Neutrophil (primary cell): ENCODE measurements at regions not wholly inside any gene's neighbourhood (a gene's known extent, or its start where the extent isn't known, plus 50 kb on each side); places are given as distances from the start of the nearest gene placed in this dataset.

ENCODE experiments used
- H3K27ac ChIP-seq: fragments of 200-600 bp; sonication (generic); 2 replicates; pipeline ENCODE4 v1.5.1; 2016; ENCODE audit warnings: mild to moderate bottlenecking, moderate library complexity
- H3K27me3 ChIP-seq: fragments of 200-600 bp; sonication (generic); 2 replicates; pipeline ENCODE4 v1.6.0; 2016; ENCODE audit warnings: mild to moderate bottlenecking
- H3K36me3 ChIP-seq: fragments of 200-600 bp; sonication (generic); 2 replicates; pipeline ENCODE4 v1.5.1; 2017
- H3K4me1 ChIP-seq, 2 experiments: fragments of 200-600 bp in 1 of 2; sonication (generic) in 1 of 2; 1 replicate in 1 of 2; 2 replicates in 1 of 2; pipeline versions ENCODE4 v1.5.1 to v1.6.1; 2013 to 2016; ENCODE audit warnings: low read depth in 1 of 2, low read length in 1 of 2, mild to moderate bottlenecking in 1 of 2, moderate library complexity in 1 of 2; ENCODE audit not compliant: control insufficient read depth in 1 of 2, insufficient read depth in 1 of 2
- H3K4me3 ChIP-seq, 2 experiments: fragments of 200-600 bp in 1 of 2; sonication (generic) in 1 of 2; 1 replicate in 1 of 2; 2 replicates in 1 of 2; pipeline ENCODE4 v1.5.1; 2013 to 2016; ENCODE audit warnings: low read depth in 1 of 2, low read length in 1 of 2, mild to moderate bottlenecking in 1 of 2, moderate library complexity in 1 of 2
- H3K9me3 ChIP-seq: fragments of 200-600 bp; sonication (generic); 2 replicates; pipeline ENCODE4 v1.5.1; 2016
- CTCF ChIP-seq: fragments of 200-600 bp; sonication (generic); IDR thresholded peaks from 2 replicates; pipeline ENCODE4 v1.5.1; 2016; ENCODE audit warnings: antibody characterized with exemption

- no peak for TF ChIP-seq CTCF
- H3K27ac ChIP-seq: no peak overlapping the region
- no peaks in the 10 kb centered on the region for H3K36me3 ChIP-seq
- no peaks in the 10 kb centered on the region for H3K4me1 ChIP-seq
- no peak overlapping the region for H3K4me3 ChIP-seq
- no peaks in the 10 kb centered on the region for H3K9me3 ChIP-seq
- no peaks in the 10 kb centered on the region for H3K27me3 ChIP-seq
Observed at GRCh38 chr2:83582589-83582988, 876.5 kb downstream of the SUCLG1 start.

- Histone ChIP-seq H3K4me1 (no peaks in the 10 kb centered on the region), H3K9me3 (no peaks in the 10 kb centered on the region)
Observed at GRCh38 chr2:83579507-83579906, 879.6 kb downstream of the SUCLG1 start.

GRCh38 chr2:83578405-83578804 lies 880.7 kb downstream of the SUCLG1 start:
- no peaks in the 10 kb centered on the region for H3K4me1 ChIP-seq
- TF ChIP-seq CTCF: no peak
- H3K27ac ChIP-seq: no peak overlapping the region
- H3K4me3 ChIP-seq: no peak overlapping the region
- no peaks in the 10 kb centered on the region for H3K36me3 ChIP-seq
- H3K9me3 ChIP-seq: no peaks in the 10 kb centered on the region
- no peaks in the 10 kb centered on the region for H3K27me3 ChIP-seq

More at GRCh38 chr2:83579507-83579906, 879.6 kb downstream of the SUCLG1 start:
- Histone ChIP-seq H3K36me3 (no peaks in the 10 kb centered on the region), H3K4me3 (no peak overlapping the region), H3K27ac (no peak overlapping the region), H3K27me3 (no peaks in the 10 kb centered on the region)
- no peak for TF ChIP-seq CTCF

- Histone ChIP-seq H3K27ac (no peak overlapping the region), H3K4me1 (no peaks in the 10 kb centered on the region), H3K9me3 (no peaks in the 10 kb centered on the region), H3K27me3 (no peaks in the 10 kb centered on the region), H3K36me3 (no peaks in the 10 kb centered on the region), H3K4me3 (no peak overlapping the region)
- no peak for TF ChIP-seq CTCF
Observed at GRCh38 chr2:83574614-83575013, 884.5 kb downstream of the SUCLG1 start.

GRCh38 chr2:83573060-83573459 lies 886.0 kb downstream of the SUCLG1 start:
- no peaks in the 10 kb centered on the region for H3K4me1 ChIP-seq
- TF ChIP-seq CTCF: no peak
- no peaks in the 10 kb centered on the region for H3K9me3 ChIP-seq
- H3K36me3 ChIP-seq: no peaks in the 10 kb centered on the region
- H3K4me3 ChIP-seq: no peak overlapping the region
- H3K27ac ChIP-seq: no peak overlapping the region
- no peaks in the 10 kb centered on the region for H3K27me3 ChIP-seq

- no peaks in the 10 kb centered on the region for H3K36me3 ChIP-seq
Observed at GRCh38 chr2:83572400-83572799, 886.7 kb downstream of the SUCLG1 start.

More at GRCh38 chr2:83572400-83572799, 886.7 kb downstream of the SUCLG1 start:
- H3K4me1 ChIP-seq: no peaks in the 10 kb centered on the region
- TF ChIP-seq CTCF: no peak
- H3K4me3 ChIP-seq: no peak overlapping the region
- no peak overlapping the region for H3K27ac ChIP-seq
- H3K27me3 ChIP-seq: no peaks in the 10 kb centered on the region
- no peaks in the 10 kb centered on the region for H3K9me3 ChIP-seq
